ENCODE measurements at regions not wholly inside any gene's neighbourhood (a gene's known extent, or its start where the extent isn't known, plus 50 kb on each side); places are given as distances from the start of the nearest gene placed in this dataset.

DNA sequence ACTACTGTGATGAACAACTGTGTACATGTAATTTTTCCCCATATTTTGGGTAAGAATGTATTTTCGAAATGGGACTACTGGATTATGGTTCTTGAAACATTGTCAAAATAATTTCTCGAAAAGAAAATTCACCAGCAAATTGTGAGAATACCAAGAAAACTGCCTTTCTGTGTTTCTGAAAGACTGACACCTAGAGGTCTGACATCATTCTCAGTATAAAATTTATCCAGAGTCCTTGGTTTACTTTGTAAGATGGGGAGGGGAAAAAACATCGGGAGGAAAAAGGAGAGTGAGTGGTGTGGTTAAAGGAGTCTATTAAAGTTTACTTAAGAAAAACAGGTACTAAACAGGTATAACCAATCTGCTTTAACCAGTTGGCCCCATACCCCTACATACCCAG is 149.2 kb downstream of the CEP120 start:
- Histone ChIP-seq H3K27me3 (no peaks in the 10 kb centered on the region), H3K9me3 (no peaks in the 10 kb centered on the region), H3K4me1 (peaks cover 0 to 48% (median 12%) of the 10 kb centered on the region in 4 donors), H3K4me3 (no peak overlapping the region), H3K27ac (no peak overlapping the region), H3K36me3 (no peaks in the 10 kb centered on the region)
- TF ChIP-seq, protein P1, sequence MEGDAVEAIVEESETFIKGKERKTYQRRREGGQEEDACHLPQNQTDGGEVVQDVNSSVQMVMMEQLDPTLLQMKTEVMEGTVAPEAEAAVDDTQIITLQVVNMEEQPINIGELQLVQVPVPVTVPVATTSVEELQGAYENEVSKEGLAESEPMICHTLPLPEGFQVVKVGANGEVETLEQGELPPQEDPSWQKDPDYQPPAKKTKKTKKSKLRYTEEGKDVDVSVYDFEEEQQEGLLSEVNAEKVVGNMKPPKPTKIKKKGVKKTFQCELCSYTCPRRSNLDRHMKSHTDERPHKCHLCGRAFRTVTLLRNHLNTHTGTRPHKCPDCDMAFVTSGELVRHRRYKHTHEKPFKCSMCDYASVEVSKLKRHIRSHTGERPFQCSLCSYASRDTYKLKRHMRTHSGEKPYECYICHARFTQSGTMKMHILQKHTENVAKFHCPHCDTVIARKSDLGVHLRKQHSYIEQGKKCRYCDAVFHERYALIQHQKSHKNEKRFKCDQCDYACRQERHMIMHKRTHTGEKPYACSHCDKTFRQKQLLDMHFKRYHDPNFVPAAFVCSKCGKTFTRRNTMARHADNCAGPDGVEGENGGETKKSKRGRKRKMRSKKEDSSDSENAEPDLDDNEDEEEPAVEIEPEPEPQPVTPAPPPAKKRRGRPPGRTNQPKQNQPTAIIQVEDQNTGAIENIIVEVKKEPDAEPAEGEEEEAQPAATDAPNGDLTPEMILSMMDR (IDR thresholded peaks at IDR 0.05), result peak in 1 of 2 experiments; percentile 37
- intact Hi-C loops (cut with DNase I; ENCODE audit: low total_unique reads), result loop anchor here (10.0 kb wide), 1 partner anchor 179 kb away; no protein-coding TSS in a partner anchor
- no peak for DNase-seq

GRCh38 chr5:123273095-123273494 is 150.1 kb downstream of the CEP120 start:
- peaks cover 0 to 42% (median 12%) of the 10 kb centered on the region in 4 donors for H3K4me1 ChIP-seq
- intact Hi-C loops (cut with DNase I; ENCODE audit: low total_unique reads), result loop anchor here (10.0 kb wide), 1 partner anchor 178 kb away; no protein-coding TSS in a partner anchor
- no peaks in the 10 kb centered on the region for H3K36me3 ChIP-seq
- no peak overlapping the region for H3K4me3 ChIP-seq
- H3K27ac ChIP-seq, result no peak overlapping the region
- H3K9me3 ChIP-seq, result no peaks in the 10 kb centered on the region
- no peak for DNase-seq
- no peaks in the 10 kb centered on the region for H3K27me3 ChIP-seq
- TF ChIP-seq, protein P1 (IDR thresholded peaks at IDR 0.05), result no peak

DNA sequence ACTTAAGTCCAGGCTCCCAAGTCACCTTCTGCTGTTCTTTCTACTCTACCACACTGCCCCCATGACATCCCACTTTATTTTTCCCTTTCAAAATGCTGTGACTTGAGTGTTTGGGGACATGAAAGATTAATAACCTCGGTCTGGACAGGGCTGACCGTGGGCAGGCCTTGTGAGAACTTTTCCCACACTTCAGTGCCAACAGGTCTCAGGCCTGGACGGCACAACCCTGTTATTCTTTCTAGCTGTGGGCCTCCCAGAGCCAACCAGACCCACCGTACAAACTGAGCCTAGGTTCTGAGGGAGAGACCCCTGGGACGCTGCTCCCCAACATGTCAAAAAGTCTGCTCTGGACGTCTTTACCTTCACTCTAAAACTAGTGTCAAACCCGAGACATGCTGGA is 153.4 kb downstream of the CEP120 start:
- intact Hi-C loops (cut with DNase I; ENCODE audit: low total_unique reads), result loop anchor here (10.0 kb wide), 1 partner anchor 175 kb away; no protein-coding TSS in a partner anchor
- H3K27me3 ChIP-seq, result no peaks in the 10 kb centered on the region
- no peak overlapping the region for H3K4me3 ChIP-seq
- DNase-seq, result peak; percentile 21 to 73
- H3K9me3 ChIP-seq, result no peaks in the 10 kb centered on the region
- H3K27ac ChIP-seq, result peak overlapping the region; percentile 79 to 81
- no peaks in the 10 kb centered on the region for H3K36me3 ChIP-seq
- TF ChIP-seq, protein P1 (IDR thresholded peaks at IDR 0.05), result no peak
- peaks cover 0 to 38% (median 10%) of the 10 kb centered on the region in 4 donors for H3K4me1 ChIP-seq

- no peaks in the 10 kb centered on the region for H3K36me3 ChIP-seq
- H3K4me1 ChIP-seq, result peaks cover 0 to 42% (median 12%) of the 10 kb centered on the region in 4 donors
- no peaks in the 10 kb centered on the region for H3K27me3 ChIP-seq
- TF ChIP-seq, protein P1 (IDR thresholded peaks at IDR 0.05), result no peak
- no peaks in the 10 kb centered on the region for H3K9me3 ChIP-seq
- no peak overlapping the region for H3K4me3 ChIP-seq
- no peak for DNase-seq
- intact Hi-C loops (cut with DNase I; ENCODE audit: low total_unique reads), result no loop called here
- H3K27ac ChIP-seq, result peak overlapping the region; percentile 79 to 81
Measured at GRCh38 chr5:123269436-123269835, 153.8 kb downstream of the CEP120 start.

GRCh38 chr5:123266365-123266764 is 156.8 kb downstream of the CEP120 start:
- TF ChIP-seq, protein P1 (IDR thresholded peaks at IDR 0.05), result no peak
- H3K4me3 ChIP-seq, result no peak overlapping the region
- no peak for DNase-seq
- H3K36me3 ChIP-seq, result no peaks in the 10 kb centered on the region
- no peaks in the 10 kb centered on the region for H3K27me3 ChIP-seq
- intact Hi-C loops (cut with DNase I; ENCODE audit: low total_unique reads), result no loop called here
- H3K9me3 ChIP-seq, result no peaks in the 10 kb centered on the region
- peaks cover 0 to 71% (median 21%) of the 10 kb centered on the region in 4 donors for H3K4me1 ChIP-seq
- H3K27ac ChIP-seq, result peak overlapping the region in 1 of 2 donors; percentile 2

- TF ChIP-seq, protein P1 (IDR thresholded peaks at IDR 0.05), result no peak
- H3K4me1 ChIP-seq, result peaks cover 0 to 63% (median 19%) of the 10 kb centered on the region in 4 donors
- intact Hi-C loops (cut with DNase I; ENCODE audit: low total_unique reads), result no loop called here
Measured at GRCh38 chr5:123265551-123265950, 157.7 kb downstream of the CEP120 start.

More at GRCh38 chr5:123265551-123265950, 157.7 kb downstream of the CEP120 start:
- Histone ChIP-seq H3K9me3 (no peaks in the 10 kb centered on the region), H3K27ac (peak overlapping the region; percentile 49), H3K4me3 (no peak overlapping the region), H3K36me3 (no peaks in the 10 kb centered on the region), H3K27me3 (no peaks in the 10 kb centered on the region)
- no peak for DNase-seq

Data from tibial artery (tissue), 4 donors.